Kidney capillary endothelial cell (primary cell): ENCODE measurements at regions not wholly inside any gene's neighbourhood (a gene's known extent, or its start where the extent isn't known, plus 50 kb on each side); places are given as distances from the start of the nearest gene placed in this dataset.

Source experiments
- DNase-seq: peaks from one replicate; pipeline ENCODE4 v3.0.0-alpha.2; 2018; ENCODE audit warnings: low spot score

DNA sequence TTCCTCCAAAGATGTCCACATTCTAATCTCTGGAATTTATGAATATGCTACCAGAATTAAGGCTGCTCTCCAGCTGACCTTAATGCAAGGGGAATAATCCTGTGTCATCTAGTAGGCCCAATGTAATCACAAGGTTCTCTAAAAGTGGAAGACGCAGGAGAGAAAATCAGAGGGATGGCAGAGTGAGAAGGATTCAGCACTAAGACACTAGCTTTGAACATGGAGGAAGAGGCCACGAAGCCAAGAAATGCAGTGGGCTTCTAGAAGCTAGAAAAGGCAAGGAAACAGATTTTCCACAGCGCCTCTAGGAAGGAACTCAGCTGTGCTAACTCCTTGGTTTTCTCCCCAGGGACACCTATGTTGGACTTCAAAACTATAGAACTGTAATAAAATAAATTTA is 240.7 kb upstream of the TRAM1L1 start:
- DNase-seq = no peak

DNA sequence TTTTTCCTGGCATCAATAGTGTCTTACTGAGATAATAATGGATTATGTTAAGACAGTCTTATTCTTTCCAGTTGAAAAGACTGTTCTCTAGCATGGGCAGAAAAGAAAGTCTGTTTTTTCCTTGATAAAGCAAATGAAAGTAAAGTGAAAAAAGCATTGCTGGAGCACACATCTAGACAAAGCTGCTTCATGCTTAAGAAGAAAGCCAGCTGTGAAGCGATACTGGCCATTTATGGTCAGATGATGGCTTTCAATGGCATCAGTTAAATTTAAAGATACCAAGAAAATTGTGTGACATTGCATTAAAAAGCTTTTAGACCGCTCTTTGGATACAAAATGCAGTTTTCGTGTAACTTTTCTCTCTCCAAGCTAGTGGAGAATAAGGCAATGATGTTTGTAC is 242.1 kb upstream of the TRAM1L1 start:
- DNase-seq = no peak

DNA sequence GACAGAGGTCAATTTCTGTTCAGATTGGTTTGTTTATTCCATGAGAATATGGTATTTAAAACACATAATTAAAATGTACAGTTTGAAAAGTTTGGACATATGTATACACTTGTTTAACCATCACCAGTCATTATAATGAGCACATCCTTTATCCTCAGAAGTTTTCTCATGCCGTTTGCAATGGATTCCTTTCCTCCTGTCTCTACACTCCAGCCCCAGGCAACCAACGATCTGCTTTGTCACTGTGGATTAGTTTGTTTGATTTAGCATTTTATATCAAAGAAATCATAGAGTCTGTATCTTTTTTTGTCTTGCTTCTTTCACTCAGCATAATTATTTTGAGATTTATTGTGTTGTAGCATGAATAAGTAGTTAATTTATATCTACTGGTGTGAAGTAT is 243.0 kb upstream of the TRAM1L1 start:
- DNase-seq = no peak

DNA sequence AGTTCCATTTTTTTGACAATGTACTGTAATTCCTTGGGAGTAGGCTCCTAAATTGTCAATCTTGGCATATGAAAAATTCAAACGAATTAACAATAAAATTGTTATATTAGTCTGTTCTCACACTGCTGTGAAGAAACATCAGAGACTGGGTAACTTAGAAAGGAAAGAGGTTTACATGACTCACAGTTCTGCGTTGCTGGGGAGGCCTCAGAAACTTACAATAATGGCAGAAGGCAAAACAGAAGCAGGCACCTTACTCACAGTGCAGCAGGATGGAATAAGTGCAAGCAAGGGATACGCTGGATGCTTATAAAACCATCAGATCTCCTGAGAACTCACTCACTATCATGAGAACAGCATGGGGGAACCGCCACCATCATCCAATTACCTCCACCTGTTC is 246.4 kb upstream of the TRAM1L1 start:
- no peak for DNase-seq

DNA sequence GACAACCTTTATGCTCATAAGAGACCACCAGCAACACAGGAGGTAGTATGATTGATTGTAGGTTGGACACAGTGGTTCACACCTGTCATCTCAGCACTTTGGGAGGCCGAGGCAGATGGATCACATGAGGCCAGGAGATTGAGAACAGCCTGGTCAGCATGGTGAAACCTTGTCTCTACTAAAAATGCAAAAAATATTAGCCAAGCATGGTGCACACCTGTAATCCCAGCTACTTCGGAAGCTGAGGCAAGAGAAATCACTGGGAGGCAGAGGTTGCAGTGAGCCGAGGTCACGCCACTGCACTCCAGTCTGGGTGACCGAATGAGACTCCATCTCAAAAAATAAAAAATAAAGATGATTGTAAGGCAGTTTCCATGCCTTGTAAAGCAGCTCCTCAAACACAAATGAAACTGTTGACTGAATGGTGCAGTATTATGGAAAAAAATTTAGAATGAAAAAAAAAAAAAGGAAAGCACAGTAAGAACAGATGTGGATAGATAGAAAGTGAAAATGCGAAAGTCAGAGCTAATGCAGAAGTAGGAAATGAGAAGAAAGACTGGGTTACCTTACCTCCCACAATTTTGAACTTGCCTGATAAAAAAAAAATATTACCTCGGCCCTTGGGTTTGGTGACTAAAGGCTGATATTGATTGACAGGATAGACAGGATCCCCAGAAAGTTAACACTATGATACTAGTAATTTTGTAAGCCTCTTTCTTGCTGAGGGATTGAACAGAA is 249.2 kb upstream of the TRAM1L1 start:
- DNase-seq = no peak

DNA sequence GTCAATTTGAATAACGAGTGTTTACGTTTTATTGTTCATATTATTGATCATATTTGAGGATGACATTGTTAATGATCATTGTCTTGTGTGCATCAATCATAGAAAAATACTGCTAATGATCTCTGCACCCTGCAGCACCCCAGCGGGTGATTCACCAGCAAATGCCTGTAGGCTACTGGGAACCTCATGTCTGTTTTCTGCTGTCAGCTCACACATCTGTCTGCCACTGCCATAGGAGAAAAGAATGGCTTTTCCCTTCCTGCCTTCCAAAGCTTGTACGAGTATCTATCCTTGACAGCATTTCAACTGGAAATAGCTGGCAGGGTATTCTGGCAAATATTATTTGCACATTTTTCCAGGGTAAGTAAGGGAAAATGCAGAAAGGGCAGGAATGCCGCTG is 272.1 kb upstream of the TRAM1L1 start:
- DNase-seq = no peak

DNA sequence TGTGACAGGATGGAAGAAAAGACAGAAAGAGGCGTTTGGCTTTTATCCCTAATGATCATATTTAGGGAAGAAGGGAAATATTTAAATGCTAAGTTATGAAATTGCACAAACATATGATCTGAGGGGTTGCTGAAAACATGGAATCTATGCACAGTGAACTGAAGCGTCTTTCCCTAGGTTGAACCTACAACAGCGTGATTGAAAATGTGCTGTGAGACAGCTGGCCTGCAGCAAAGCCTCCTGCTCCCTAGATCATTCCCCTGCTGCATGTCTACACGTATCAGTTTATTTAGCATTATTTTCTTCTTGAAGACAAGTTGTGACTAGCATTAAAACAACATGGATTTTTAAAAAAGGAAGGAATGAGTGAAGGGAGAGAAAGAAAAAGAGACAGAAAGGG is 272.5 kb upstream of the TRAM1L1 start:
- no peak for DNase-seq

DNA sequence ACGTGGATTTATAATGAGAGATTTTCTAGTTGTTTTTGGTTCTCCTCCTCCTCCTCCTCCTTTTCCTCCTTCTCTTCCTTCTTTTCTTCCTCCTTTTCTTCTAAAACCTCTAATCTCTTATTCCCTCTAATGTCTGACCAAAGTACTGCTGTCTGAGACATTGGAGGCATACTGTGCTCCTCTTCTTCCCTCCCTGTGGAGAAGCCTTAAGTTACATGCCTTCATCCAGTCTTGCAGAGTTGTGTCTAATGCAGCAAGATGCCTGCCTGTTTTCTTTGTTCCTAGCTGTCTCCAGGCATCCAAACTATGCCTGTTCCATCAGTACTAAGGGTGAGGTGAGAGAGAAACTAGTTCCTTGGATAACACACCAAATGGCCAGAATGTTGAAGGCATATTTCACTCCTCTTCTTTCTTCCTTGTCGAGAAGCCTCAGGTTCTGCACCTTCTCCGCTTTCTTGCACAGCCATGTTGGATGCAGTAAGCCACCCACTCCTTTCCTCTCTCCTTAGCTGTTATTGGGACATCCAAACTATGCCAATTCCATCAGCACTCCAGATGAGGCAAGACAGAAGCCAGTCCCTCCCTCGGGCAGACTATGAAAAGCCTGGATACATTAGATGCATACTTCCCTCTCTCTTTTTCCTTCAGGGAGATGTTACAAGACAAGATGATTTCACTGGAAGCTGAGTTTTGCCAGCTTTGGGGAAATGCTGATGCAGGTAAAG is 285.7 kb upstream of the TRAM1L1 start:
- DNase-seq = no peak

DNA sequence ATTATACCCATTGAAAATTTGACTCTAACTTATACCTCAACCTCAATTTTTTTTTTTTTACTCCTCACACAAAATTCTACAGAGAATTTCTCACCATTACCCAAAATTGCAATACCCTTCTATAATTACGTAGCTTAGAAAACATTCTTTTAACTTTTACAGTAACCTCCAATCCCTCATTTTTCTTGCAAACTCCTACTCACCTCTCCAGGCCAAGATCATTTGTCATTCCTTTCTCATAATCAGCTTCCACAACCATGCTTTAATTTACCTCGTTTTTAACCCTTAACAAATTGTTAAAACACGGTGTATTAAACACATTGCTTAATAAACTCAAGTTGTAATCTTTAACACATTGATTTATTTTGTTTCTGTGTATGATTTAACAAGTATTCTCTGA is 289.7 kb upstream of the TRAM1L1 start:
- DNase-seq = no peak

DNA sequence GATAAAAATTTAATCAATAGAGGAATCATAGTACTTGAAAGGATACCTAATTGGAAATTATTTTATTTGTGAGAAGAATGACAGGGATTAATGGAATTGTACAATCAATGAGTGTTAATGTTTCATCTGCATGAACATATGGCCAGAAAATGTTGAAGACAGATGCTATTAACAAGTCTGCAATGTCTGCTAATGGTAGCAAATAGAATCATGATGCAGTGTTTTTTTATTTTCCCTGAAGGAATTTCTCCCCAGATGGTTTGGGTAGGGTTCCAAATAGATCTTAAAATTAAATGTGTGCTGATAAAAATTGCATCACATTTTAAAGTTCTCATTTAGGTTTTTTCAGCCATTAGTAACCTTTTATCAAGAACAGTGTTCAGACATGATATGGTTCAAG is 291.3 kb upstream of the TRAM1L1 start:
- no peak for DNase-seq

DNA sequence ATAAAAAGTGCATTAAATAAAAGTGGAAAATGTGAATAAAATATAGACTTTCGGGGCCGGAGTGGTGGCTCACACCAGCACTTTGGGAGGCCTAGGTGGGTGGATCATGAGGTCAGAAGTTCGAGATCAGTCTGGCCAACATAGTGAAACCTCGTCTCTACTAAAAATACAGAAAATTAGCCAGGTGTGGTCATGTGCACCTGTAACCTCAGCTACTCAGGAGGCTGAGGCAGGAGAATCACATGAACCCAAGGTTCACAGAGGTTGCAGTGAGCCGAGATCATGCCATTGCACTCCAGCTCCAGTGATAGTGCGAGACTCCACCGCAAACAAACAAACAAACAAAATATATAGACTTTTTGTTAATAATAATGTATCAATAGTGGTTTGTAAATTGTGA is 293.6 kb upstream of the TRAM1L1 start:
- no peak for DNase-seq

DNA sequence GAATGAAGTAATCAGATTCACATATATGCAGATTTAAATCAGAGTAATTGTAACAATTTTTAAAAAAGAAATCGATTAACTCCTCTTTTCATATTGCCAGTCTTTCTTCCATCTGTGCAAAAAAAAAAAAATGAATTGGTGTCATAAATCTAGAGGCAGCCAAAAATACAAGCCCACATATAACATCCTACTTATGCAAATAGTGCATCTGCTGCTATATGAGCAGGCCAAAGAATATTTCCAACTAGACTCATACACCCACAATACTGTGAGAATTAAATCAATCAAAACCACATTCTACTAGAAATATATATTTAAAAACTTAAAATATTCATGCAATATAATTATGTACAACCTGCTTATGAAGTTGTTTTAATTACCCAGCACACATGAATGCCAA is 298.1 kb upstream of the TRAM1L1 start:
- no peak for DNase-seq

DNA sequence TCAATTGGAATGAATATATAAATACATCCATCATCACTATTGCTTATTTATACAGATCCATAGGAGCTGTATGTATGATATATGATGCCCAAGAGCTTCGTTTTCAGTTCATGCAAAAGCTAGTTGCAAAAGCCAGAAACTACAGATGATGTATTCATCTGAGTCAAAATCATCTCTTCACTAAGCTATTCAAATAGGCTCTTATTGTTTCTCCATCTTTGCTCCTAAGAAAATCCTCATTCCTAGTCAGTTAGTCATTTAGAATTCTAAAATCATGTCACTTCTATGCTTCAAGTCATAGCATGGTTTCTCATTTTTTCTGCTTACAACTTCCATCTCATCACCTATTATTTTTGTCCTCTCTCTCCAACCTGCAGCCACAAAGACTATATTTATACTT is 300.1 kb upstream of the TRAM1L1 start:
- no peak for DNase-seq

DNA sequence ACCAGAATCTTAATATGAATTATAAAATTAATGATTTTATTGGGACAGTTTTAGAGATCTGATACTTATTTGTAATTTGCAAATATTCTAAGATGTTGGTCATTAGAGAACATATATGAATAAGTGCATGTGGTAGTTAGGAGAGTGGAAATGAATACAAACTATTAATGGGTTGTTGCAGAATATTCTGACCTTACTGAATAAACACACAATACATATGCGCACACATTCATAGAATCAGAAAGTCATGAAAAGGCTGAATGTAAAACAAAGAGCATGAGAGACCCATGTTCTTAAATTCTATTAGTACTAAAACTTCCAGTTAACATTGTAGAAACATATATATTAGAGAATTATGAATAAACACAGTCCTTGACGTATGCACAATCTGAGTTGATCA is 301.7 kb upstream of the TRAM1L1 start:
- no peak for DNase-seq

DNA sequence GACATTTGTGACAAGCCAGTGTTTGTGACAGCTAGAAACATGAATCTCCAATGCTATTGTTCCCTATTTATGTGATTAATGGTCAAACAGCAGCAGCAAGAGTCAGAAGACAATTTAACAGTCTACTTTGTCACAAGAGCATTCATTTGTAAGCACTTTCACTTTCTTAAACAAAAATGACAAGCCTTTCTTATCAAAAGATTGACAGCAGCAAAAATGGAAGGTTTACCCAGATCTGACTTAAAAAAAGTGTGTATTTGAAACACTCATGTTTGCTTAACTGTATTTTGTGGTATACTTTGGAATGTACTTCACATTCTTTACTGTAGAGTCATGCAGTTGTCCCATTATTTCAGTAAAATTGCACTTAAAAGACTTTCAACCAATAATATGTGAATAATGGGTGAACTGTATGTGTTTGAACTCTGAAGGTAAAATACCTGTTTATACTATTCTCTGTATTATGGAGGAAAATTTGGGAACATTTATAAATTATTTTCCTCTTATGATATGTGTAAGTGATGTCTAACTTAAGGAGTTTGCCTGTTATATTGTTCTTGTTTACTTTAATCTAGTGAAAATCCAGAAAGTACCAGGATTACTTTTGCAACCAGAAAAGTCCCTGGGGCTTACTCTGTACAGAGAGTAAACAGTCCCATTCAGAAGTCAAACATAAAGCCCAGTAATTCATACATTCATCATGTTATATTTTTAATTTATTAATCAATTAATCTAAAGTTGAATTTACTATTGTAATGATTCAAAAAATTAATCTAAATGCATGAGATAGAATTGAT is 314.9 kb upstream of the TRAM1L1 start:
- DNase-seq = peak; percentile 55

DNA sequence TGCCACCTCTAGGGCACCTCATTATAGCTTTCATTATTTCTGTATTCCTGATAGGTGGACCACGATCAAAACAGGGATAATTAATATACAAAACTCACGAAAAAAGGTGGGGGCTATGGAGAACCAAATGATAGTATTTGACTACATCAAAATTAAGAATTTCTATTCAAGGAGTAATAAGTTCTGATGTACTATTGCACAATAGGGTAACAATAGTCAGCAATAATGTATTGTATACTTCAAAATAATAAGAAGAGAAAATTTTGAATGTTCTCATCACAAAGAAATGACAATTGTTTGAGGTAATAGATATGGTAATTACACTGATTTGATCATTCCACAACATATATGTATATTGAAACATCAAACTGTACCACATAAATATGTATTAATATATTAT is 327.3 kb upstream of the TRAM1L1 start:
- DNase-seq = no peak

DNA sequence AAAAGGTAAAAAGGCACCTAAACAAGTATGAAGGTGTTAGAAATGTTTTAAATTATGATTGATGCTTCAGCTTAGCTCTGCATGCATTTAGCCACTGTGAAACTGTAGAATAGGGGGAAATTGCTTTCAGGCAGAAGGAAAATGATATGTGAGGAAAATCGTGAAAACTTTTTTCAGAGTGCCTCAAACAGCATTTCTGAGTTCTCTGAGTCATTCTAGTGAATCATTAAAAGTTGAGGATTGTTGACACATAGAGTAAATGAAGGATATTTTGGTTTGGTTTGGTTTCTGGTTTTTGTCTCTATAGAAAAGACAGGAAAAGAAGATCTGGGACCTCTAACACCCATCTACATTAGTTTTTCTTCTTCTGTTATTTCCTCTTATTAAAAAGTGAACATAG is 332.5 kb upstream of the TRAM1L1 start:
- DNase-seq = no peak

DNA sequence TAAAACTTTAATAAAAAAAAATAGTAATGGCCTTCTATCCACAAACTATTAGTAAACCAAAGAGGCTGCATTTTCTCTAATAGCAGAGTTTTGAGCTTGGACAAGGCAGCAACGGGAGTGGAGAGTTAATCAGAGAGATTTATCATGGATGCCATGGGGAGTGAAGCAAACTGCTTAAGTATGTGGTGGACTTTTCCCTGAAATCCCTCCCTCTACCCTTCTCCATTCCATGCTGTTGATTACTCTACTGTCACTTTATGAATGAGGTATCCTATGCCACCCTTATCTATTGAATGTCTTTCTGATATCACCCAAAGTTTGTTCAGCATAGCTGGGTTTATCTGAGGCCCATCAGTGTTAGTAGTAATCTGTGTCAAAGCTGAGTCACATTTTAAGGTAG is 335.6 kb upstream of the TRAM1L1 start:
- no peak for DNase-seq

DNA sequence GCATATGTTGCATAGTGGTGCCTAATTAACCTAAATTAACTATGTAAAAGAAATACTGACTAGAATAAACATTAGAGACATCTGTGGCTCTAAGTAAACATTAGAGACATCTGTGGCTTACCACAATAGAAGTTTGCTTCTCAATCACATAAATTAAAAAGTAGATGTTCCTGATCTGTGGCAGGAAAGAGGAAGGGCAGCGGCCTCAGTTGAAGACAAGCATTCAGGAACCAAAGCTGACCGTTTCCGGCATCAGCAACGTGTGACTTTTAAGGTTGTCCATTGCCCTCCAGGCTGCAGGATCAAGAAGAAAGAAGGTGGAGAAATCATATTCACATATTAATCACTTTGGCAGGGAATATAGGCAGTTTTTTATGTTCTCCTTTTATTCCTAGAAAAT is 336.3 kb upstream of the TRAM1L1 start:
- DNase-seq = no peak

DNA sequence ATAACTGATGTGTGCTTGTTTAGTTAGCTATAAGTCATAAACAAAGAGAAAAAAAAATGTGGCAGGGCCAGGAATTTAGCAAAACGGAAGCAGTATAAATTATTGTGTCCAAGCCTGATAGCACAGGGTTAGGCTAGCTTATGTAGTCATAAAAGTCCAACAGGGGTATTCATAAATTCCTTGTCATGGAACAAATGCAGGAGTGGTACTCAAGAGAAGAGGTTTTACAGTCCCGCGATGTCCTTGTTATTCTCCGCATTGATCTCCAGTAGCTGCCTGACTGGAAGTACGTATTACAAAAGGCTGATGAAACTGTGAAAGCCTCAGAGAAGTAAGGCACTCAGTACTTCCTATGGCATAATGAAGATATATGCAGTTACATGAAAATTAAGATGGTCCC is 336.9 kb upstream of the TRAM1L1 start:
- no peak for DNase-seq

DNA sequence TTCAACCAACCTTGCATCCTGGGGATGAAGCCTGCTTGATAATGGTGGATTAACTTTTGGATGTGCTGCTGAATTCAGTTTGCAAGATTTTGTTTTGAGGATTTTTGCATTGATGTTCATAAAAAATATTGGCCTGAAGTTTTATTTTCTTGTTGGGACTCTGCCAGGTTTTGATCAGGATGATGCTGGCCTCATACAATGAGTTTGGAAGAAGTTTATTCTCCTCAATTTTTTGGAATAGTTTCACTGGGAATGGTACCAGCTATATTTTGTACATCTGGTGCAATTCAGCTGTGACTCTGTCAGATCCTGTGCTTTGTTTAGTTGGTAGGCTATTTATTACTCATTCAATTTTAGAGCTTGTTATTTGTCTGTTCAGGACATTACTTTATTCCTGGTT is 340.3 kb upstream of the TRAM1L1 start:
- no peak for DNase-seq

DNA sequence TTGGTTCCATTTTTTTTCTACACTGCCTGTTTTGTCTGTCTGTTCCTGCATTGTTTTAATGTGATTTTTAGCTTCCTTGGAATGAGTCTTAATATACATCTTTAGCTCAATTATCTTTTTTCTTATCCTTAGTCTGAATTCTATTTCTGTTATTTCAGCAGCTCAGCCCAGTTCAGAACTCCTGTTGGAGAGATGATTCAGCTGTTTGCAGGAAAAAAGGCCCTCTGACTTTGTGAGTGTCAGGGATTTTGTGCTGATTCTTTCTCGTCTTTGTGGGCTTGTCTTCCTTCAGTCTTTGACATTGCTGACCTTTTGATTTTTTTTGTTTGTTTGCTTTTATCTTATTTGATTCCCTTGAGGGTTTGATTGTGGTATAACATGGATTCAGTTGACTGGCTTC is 343.2 kb upstream of the TRAM1L1 start:
- DNase-seq = no peak

DNA sequence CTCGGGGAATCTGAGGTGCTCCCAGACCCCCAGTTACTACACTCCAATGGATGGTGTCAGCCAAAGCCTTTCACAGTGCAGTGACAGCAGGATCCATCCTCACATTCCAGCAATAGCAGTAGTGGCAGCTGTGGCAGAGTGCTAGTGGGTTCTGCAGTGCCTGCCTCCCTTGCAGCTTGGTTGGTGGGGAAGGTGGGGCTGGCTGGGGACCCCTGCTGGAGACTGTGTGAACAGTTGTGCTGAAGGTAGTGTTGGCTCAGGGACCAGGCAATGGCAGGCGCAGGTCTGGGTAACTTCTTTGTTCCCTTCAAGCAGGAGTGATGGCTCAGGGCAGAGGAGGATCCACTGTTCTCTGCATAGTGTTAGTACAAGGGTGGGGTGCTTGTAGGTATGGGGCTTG is 343.7 kb upstream of the TRAM1L1 start:
- no peak for DNase-seq
